Trophoblast cell (in vitro differentiated cells and primary cell): ENCODE measurements at regions not wholly inside any gene's neighbourhood (a gene's known extent, or its start where the extent isn't known, plus 50 kb on each side); places are given as distances from the start of the nearest gene placed in this dataset.

Source experiments
- DNase-seq, 2 donors: peaks; one replicate each; pipeline ENCODE4 v3.0.0-alpha.2; 2016
- H2AFZ ChIP-seq: 2 replicates; pipeline ENCODE4 v1.6.1; 2013; ENCODE audit warnings: low read length, moderate library complexity, mild to moderate bottlenecking; ENCODE audit not compliant: insufficient read depth, poor library complexity
- H2AK5ac ChIP-seq: 2 replicates; pipeline ENCODE4 v1.6.1; 2013; ENCODE audit warnings: mild to moderate bottlenecking, low read length
- H2BK120ac ChIP-seq: 2 replicates; pipeline ENCODE4 v1.6.1; 2013; ENCODE audit warnings: low read length, mild to moderate bottlenecking, moderate library complexity; ENCODE audit not compliant: insufficient read depth, poor library complexity
- H2BK12ac ChIP-seq: 2 replicates; pipeline ENCODE4 v1.6.1; 2013; ENCODE audit warnings: mild to moderate bottlenecking, low read length, moderate library complexity
- H2BK5ac ChIP-seq: 2 replicates; pipeline ENCODE4 v1.6.1; 2013; ENCODE audit warnings: low read length, low read depth, moderate library complexity, mild to moderate bottlenecking; ENCODE audit not compliant: poor library complexity
- H3K14ac ChIP-seq: 2 replicates; pipeline ENCODE4 v1.6.1; 2013; ENCODE audit warnings: mild to moderate bottlenecking, low read length
- H3K18ac ChIP-seq: 2 replicates; pipeline ENCODE4 v1.6.1; 2013; ENCODE audit warnings: mild to moderate bottlenecking, low read length
- H3K23ac ChIP-seq: 2 replicates; pipeline ENCODE4 v1.6.1; 2013; ENCODE audit warnings: low read length
- H3K27ac ChIP-seq: 2 replicates; pipeline ENCODE4 v1.5.1; 2013; ENCODE audit warnings: low read depth, mild to moderate bottlenecking, inconsistent platforms, low read length, moderate library complexity
- H3K27me3 ChIP-seq: 2 replicates; pipeline ENCODE4 v1.6.1; 2013; ENCODE audit warnings: inconsistent platforms, mild to moderate bottlenecking, low read length, moderate library complexity; ENCODE audit not compliant: insufficient read depth
- H3K36me3 ChIP-seq, 2 experiments: 1 replicate in 1 of 2; 2 replicates in 1 of 2; pipeline ENCODE4 v1.6.1; 2013; ENCODE audit warnings: low read length in 2 of 2, mild to moderate bottlenecking in 2 of 2, moderate library complexity in 1 of 2; ENCODE audit not compliant: insufficient read depth in 2 of 2, control insufficient read depth in 1 of 2
- H3K4ac ChIP-seq: 2 replicates; pipeline ENCODE4 v1.6.1; 2013; ENCODE audit warnings: low read depth, mild to moderate bottlenecking, low read length, moderate library complexity
- H3K4me1 ChIP-seq, 2 experiments: 1 replicate in 1 of 2; 2 replicates in 1 of 2; pipeline ENCODE4 v1.6.1; 2013; ENCODE audit warnings: low read length in 2 of 2, mild to moderate bottlenecking in 2 of 2, moderate library complexity in 1 of 2; ENCODE audit not compliant: insufficient read depth in 2 of 2, control insufficient read depth in 1 of 2
- H3K4me2 ChIP-seq: 2 replicates; pipeline ENCODE4 v1.6.1; 2013; ENCODE audit warnings: inconsistent platforms, mild to moderate bottlenecking, low read length, moderate library complexity
- H3K4me3 ChIP-seq: 2 replicates; pipeline ENCODE4 v1.5.1; 2013; ENCODE audit warnings: mild to moderate bottlenecking, low read depth, low read length, inconsistent platforms
- H3K79me1 ChIP-seq: one replicate; pipeline ENCODE4 v1.6.1; 2013; ENCODE audit warnings: low read length
- H3K79me2 ChIP-seq: 2 replicates; pipeline ENCODE4 v1.6.1; 2013; ENCODE audit warnings: low read length, mild to moderate bottlenecking; ENCODE audit not compliant: control insufficient read depth, insufficient read depth, poor library complexity
- H3K9ac ChIP-seq: 2 replicates; pipeline ENCODE4 v1.6.1; 2013; ENCODE audit warnings: mild to moderate bottlenecking, low read length
- H3K9me3 ChIP-seq: 2 replicates; pipeline ENCODE4 v1.6.1; 2013; ENCODE audit warnings: low read depth, mild to moderate bottlenecking, control low read depth, inconsistent platforms, low read length; ENCODE audit not compliant: insufficient read depth
- H4K12ac ChIP-seq: 2 replicates; pipeline ENCODE4 v1.6.1; 2013; ENCODE audit warnings: low read depth, mild to moderate bottlenecking, low read length, moderate library complexity
- H4K8ac ChIP-seq: 2 replicates; pipeline ENCODE4 v1.6.1; 2013; ENCODE audit warnings: low read depth, mild to moderate bottlenecking, low read length, moderate library complexity
- H4K91ac ChIP-seq: one replicate; pipeline ENCODE4 v1.6.1; 2013; ENCODE audit warnings: low read depth, mild to moderate bottlenecking, low read length, moderate library complexity
- WGBS: extraction: QIAGEN DNeasy Blood & Tissue Kit; methylation state at CpG from one replicate; pipeline ENCODE4 v1.1.7; 2013; ENCODE audit warnings: missing lambda C conversion rate; ENCODE audit not compliant: insufficient read length, insufficient coverage; ENCODE audit errors: extremely low coverage; 5-methylcytosine and 5-hydroxymethylcytosine counted together

DNA sequence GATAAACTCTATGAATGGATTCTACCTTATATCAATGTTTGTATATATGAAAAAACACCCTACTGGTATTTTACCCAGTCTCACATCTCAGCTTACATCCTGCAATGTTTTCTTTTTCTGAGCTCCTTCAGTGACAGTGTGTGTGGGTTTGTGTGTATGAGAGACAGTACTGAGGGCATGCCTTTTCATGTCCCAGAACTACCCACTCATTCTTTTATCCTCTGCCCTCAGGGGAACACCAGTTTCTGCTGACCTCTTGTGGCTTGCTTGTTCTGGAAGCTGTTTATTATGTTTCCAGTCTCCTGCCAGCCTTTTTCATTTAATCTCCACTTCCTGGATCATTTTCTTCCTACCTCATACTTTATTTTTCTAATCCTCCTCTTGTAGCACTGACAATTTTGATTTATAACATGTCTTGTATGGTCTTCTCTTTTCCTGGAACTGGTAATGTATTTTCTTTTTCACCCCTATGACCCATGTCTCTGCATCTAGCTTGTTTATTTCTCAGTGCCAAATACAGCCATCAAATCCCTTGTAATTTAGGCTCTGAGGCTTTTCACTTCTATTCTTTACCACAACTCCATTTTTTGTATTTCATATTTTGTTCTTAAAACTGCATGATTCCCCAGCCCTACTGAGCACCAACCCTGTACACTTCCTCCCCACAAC is 195.5 kb upstream of the NLGN4Y start:
- H4K12ac ChIP-seq, result no peak overlapping the region
- no peaks in the 10 kb centered on the region for H3K79me2 ChIP-seq
- H3K79me1 ChIP-seq, result no peaks in the 10 kb centered on the region
- H3K4me2 ChIP-seq, result no peak overlapping the region
- H2BK120ac ChIP-seq, result no peak overlapping the region
- no peak overlapping the region for H3K4ac ChIP-seq
- no peak overlapping the region for H3K4me3 ChIP-seq
- DNase-seq, result peak in 1 of 2 donors; percentile 4
- no peak overlapping the region for H4K91ac ChIP-seq
- H2AK5ac ChIP-seq, result no peak overlapping the region
- peak overlapping the region; percentile 34 for H3K27ac ChIP-seq
- no peak overlapping the region for H4K8ac ChIP-seq
- H3K9ac ChIP-seq, result no peak overlapping the region
- peak overlapping the region; percentile 31 for H2BK5ac ChIP-seq
- H3K9me3 ChIP-seq, result no peaks in the 10 kb centered on the region
- no peak overlapping the region for H3K18ac ChIP-seq
- no peaks in the 10 kb centered on the region for H3K27me3 ChIP-seq
- H2AFZ ChIP-seq, result no peak overlapping the region
- no peak overlapping the region for H3K14ac ChIP-seq
- H3K36me3 ChIP-seq, result no peaks in the 10 kb centered on the region
- H2BK12ac ChIP-seq, result no peak overlapping the region
- H3K23ac ChIP-seq, result no peak overlapping the region
- no peaks in the 10 kb centered on the region for H3K4me1 ChIP-seq

DNA sequence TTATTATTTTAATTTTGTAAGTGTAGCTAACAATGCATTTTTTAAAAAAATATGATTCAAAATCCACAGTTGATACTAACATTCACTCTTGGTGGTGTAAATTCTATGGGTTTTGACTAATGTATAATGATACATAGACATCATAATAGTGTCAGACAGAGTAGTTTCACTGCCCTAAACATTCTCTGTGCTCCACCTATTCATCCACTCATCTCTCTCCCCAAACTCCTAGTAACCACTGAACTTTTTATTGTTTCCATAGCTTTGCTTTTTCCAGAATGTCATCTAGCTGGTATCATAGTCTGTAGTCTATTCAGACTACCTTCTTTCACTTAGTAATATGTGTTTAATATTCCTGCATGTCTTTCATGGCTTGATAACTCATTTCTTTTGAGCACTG is 194.0 kb upstream of the NLGN4Y start:
- H2BK120ac ChIP-seq, result no peak overlapping the region
- H3K27ac ChIP-seq, result no peak overlapping the region
- H4K91ac ChIP-seq, result no peak overlapping the region
- DNase-seq, result no peak
- no peak overlapping the region for H2BK12ac ChIP-seq
- no peak overlapping the region for H3K4me3 ChIP-seq
- H4K12ac ChIP-seq, result no peak overlapping the region
- H2BK5ac ChIP-seq, result no peak overlapping the region
- no peak overlapping the region for H3K4ac ChIP-seq
- H3K23ac ChIP-seq, result no peak overlapping the region
- no peaks in the 10 kb centered on the region for H3K79me1 ChIP-seq
- no peaks in the 10 kb centered on the region for H3K4me1 ChIP-seq
- no peak overlapping the region for H3K9ac ChIP-seq
- no peak overlapping the region for H3K4me2 ChIP-seq
- H2AFZ ChIP-seq, result no peak overlapping the region
- no peaks in the 10 kb centered on the region for H3K27me3 ChIP-seq
- H3K14ac ChIP-seq, result no peak overlapping the region
- H4K8ac ChIP-seq, result no peak overlapping the region
- H3K18ac ChIP-seq, result no peak overlapping the region
- no peaks in the 10 kb centered on the region for H3K36me3 ChIP-seq
- no peaks in the 10 kb centered on the region for H3K9me3 ChIP-seq
- no peaks in the 10 kb centered on the region for H3K79me2 ChIP-seq
- H2AK5ac ChIP-seq, result no peak overlapping the region

DNA sequence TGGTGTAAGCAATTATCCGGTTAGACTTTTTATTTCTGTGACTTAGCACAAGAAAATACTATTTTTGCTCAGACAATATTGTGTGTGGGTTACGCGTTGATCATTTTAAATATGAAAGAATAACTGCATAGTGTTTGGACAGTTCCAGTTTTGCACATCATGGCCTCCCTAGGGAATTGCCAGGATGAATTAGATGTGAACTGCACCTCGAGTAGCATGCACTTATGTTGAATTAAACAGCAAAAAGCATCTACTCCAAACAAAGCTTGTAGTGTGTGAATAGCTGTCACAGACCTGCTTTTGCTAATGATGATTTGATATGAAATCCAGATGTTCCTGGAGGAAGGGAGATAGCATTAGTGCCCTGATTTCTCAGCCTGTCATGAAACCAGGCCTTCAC is 184.8 kb upstream of the NLGN4Y start:
- Histone ChIP-seq H3K4me2 (no peak overlapping the region), H4K91ac (no peak overlapping the region)

DNA sequence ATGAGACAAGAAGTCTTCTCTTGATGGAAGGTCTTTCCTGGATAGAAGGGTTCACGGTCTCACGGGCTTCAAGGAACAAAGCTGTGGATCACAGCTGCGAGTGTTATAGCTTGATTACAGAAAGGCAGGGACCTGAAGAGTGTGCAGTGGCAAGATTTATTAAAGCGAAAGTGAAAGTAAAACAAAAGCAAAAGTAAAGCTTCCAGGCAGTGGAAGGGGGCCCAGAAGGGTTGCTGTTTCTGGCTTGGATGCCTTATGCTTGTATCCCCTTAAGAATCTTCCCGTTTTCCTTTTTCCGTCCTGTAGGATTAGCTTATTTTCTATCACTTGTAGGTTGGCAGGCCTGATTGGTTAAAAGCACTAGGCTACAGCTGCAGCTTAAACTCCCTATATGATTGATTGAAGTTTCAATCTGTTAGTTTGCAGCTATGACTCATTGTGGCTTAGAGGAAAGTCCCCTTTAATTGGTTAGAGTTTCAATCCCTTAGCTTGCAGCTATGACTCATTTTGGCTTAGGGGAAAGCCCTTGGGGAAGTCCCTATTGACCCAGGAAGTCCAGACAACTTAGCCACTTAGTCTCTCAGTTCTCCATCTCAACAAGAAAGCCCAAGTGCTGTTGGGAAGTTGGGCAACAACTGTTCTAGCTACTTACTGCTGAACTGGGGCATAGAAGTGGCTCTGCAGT is 183.7 kb upstream of the NLGN4Y start:
- Histone ChIP-seq H3K9me3 (no peaks in the 10 kb centered on the region), H3K9ac (no peak overlapping the region), H3K27ac (no peak overlapping the region), H2BK120ac (no peak overlapping the region), H3K18ac (no peak overlapping the region), H3K4ac (no peak overlapping the region), H2BK5ac (no peak overlapping the region), H4K8ac (no peak overlapping the region), H4K91ac (peak overlapping the region; percentile 5), H3K79me1 (no peaks in the 10 kb centered on the region), H3K4me2 (no peak overlapping the region), H3K4me3 (no peak overlapping the region), H2BK12ac (no peak overlapping the region), H2AK5ac (no peak overlapping the region), H3K27me3 (no peaks in the 10 kb centered on the region), H4K12ac (no peak overlapping the region), H3K79me2 (no peaks in the 10 kb centered on the region), H3K23ac (no peak overlapping the region), H3K14ac (no peak overlapping the region), H3K4me1 (no peaks in the 10 kb centered on the region), H2AFZ (no peak overlapping the region), H3K36me3 (no peaks in the 10 kb centered on the region)
- WGBS, result no CpG with 5 or more reads among the region's 6 CpGs
- peak in 1 of 2 donors; percentile 37 for DNase-seq

More for the DNA sequence above, 184.8 kb upstream of the NLGN4Y start:
- Histone ChIP-seq H3K9me3 (no peaks in the 10 kb centered on the region), H3K36me3 (no peaks in the 10 kb centered on the region), H4K12ac (no peak overlapping the region), H3K79me1 (no peaks in the 10 kb centered on the region), H3K14ac (no peak overlapping the region), H3K4ac (no peak overlapping the region), H2AK5ac (no peak overlapping the region), H3K4me3 (no peak overlapping the region), H2AFZ (no peak overlapping the region), H3K27ac (no peak overlapping the region), H2BK5ac (no peak overlapping the region), H3K9ac (no peak overlapping the region), H2BK120ac (no peak overlapping the region), H3K23ac (no peak overlapping the region), H3K27me3 (no peaks in the 10 kb centered on the region), H3K18ac (no peak overlapping the region), H3K4me1 (no peaks in the 10 kb centered on the region), H2BK12ac (no peak overlapping the region), H4K8ac (no peak overlapping the region), H3K79me2 (no peaks in the 10 kb centered on the region)
- no peak for DNase-seq
- no CpG with 5 or more reads among the region's 4 CpGs for WGBS
